Stimulated activated CD4-positive, alpha-beta T cell treated with anti-CD3 and anti-CD28 coated beads, Interleukin-15, amount 100 ng/mL, for 24 hours (primary cell): ENCODE measurements at regions not wholly inside any gene's neighbourhood (a gene's known extent, or its start where the extent isn't known, plus 50 kb on each side); places are given as distances from the start of the nearest gene placed in this dataset.

ENCODE experiments used
- DNase-seq: peaks from one replicate; pipeline ENCODE4 v3.0.0-alpha.2; 2020

DNA sequence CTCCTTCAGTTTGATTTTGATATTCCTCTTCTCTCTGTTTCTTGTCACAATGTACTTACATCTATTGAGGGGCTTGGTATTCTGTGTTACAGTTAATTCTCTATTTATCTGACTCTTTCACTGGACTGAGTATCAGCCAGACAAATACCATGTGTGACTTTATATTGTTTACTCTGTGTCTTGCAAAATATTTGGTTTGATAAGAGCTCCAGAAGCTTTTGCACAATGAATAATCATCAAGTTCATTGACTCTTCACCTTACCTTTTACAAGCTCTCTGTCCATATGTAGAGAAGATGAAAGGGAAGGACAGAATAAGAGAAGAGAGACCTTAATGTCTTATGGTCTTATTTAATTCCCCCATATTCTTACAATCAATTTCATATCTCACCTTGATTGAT lies 877.7 kb upstream of the CDH8 start:
- DNase-seq = no peak

DNA sequence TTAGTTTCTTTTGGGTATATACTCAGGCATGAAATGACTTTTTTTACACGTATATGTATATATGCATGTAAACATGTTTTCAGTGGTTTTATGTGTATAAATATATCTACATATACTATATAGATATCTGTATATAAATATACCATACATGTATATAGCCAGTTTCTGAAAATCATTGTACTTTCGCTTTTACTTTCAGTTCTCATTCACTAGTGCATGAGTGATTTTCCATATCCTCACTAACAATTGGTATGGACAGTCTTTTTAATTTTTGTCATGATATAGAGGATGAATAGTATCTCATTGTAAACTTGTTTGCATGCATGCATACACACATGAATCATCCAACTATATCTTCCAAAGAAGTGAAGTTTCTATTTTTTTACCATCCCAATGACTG lies 877.1 kb upstream of the CDH8 start:
- no peak for DNase-seq

DNA sequence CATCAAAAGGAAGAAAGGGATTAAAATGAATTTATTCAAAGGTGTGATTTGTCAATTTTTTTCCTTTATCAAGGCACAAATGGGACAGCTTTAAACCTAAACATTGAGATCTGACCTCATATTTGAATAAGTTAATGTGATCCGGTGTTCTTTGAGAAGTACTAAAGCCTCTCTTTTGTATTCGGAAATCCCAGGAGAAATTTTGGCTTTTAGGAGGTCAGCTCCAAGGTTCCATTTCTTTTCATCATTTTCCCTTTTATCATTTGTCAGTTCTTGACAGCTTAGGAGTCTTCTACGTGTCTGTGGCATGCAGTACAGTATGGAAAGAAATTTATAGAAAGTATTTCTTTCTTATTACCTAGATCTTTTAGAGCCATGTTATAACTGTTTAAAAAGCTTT lies 873.4 kb upstream of the CDH8 start:
- DNase-seq = no peak

DNA sequence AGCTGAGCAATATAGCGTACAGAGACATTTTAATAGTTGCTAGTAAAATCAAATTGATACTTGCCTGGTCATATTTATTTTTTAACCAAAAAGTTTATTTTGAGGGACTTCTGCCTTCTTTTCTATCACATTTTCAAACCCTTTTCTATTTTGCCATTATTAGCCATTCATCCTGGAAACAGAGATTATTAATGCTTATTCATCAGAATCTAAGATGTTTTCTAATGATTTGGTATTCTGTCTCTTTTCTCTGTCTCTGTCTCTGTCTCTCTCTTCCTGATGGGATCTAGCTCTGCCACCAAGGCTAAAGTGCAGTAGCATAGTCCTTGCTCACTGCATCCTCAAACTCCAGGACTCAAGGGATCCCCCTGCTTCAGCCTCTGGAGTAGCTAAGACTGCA lies 871.3 kb upstream of the CDH8 start:
- no peak for DNase-seq

DNA sequence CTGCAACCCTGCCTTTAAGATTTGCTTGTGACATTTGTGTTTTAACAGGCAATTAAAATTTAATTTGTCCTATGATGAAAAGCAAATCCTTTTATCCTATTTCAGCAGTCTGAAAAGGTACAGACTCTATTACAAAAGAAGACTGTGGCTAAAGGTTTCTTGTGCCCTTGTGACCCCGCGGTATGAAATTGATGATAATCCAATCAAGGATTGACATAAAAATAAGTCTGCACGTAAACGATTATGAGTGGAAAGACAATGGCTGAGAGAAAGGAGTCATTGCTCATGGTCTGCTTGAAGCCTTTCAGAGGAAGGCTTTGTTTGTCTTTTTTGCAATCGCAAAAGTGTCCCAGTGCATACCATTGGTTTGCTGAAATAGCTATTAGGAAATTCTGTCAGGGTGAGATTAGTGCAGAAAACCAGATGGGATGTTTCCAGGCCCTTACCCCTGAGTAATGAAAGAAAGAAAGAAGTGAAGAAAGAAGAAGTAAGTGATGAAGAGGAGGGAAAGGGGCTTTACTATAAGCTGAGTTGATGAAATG lies 867.8 kb upstream of the CDH8 start:
- DNase-seq = no peak

DNA sequence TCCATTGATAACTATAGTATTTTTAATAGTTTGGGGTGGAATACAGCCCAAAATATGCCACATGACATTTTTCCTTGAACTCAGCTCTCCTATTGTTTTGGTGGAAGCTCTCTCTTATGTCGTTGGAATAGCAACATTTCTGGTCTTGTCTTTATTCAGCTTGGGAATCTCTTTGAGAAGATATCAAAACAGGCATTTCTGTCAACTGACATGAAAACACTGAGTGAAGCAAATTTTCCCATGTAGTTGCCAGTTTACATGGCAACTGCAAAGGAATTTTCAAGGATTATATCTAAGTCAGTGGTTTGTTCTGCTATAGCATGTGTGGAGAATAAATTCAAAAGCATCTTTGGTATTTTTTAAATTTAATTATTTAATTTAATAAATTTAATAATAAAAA lies 863.5 kb upstream of the CDH8 start:
- no peak for DNase-seq

DNA sequence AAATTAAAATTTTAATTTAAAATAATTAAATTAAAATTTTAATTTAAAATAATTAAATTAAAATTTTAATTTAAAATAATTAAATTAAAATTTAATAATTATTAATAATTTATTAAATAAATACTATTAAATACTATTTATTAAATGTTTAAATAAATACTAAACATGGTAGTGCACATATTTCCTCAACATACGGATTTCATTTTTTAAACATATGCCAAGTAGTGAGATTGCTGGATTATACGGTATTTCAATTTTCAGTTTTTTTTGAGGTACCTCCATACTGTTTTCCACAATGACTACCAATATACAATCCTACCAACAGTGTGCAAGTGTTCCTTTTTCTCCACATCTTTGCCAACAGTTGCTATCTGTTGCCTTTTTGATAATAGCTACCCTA lies 852.9 kb upstream of the CDH8 start:
- no peak for DNase-seq

DNA sequence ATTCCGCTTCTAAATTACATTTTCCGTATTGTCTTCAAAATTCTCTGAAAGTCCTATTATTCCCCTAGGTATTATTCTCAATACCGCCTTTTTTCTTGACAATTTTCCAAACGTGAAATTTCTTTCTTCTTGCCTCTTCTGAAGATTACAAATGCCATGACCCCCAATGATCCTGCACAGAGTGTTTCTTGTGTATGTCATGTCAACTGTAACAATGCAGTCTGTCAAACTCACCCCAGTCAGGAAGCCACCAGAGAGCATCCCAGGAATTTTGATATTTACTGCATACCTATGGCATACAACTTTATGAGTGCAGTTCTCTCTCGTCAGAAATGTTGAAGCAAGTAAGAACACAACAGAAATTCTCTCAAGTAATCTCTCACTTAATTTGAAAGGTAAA lies 847.3 kb upstream of the CDH8 start:
- no peak for DNase-seq

DNA sequence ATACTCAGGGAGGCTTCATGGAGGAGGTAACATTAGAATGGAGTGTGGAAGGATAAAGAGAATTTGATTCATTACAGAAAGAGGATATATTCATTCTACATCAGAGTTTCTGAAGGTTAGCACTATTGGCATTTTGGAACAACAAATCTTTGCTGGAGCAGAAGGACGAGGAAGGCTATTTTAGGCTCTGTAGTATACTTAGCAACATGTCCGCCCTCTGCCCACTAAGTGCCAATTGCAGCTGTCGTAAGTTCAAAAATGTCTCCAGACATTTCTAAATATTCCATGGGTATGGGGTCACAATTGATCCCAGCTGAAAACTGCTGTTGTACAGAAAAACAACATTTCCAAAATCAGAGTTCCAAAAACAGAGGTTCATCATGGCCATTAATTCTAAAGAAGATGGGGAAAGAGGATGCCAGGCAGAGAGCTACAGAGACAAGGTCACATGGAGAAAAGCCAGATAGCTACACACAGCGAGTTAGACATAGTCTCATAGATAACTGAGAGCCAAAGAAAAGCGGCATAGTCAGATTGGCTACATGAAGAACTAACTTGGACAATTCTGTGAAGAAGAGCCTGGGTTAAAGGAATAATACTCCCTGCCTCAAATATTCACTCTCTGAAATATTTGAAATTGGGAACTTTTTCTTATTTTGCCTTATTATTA lies 846.4 kb upstream of the CDH8 start:
- DNase-seq = no peak

DNA sequence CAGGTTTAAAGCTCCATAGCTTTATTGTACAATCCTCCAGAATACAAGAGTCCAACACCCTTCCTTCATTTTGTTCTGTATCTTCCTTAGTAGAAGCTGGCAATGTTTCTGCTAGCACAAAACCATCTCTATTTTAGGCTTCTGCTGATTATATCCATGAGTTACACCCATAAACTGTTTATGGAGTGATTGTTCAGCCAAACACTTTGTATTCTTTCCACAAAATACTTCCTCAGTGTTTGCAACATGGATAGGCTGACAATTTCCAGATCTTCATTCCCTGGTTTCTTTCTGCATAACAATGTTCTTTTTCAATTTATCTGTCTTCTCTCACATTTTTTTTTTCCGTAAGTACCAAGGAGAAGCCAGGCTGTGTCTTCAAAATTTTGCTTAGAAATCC lies 839.9 kb upstream of the CDH8 start:
- DNase-seq = no peak

DNA sequence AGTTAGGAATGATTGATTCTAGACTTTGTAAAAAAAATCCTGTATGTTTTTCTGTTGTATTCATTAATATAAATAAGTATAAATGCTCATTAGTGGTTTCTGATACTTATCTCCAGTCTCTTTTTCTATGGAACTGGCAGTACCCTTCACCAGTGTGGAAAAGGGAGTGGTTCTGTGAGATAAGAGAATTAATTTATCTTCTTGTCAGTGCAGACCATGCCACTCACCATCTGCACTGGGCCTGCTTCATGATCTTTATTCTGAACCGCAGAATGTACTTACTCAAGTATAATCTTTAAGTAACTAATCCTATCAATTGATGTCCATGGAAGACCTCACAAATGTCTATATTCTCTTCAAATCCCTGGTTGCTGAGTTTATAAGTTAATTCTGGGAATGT lies 836.1 kb upstream of the CDH8 start:
- DNase-seq = no peak

DNA sequence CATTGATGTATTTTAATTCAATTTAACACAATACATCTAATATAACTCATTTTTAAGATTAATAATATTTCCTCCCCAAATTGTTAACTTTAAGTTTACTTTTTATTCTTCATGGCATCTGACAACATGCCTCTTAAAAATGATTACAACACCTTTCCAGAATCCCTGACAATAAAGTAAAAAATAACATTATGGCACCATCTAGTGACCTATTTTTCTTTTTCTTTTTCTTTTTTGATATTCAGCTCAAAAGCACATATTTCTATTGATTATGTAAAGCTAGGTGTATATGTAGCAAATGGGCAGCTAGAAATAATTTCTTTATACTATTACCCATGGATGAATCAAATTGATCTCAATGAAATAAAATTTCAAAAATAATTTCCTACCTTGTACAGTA lies 834.3 kb upstream of the CDH8 start:
- no peak for DNase-seq

DNA sequence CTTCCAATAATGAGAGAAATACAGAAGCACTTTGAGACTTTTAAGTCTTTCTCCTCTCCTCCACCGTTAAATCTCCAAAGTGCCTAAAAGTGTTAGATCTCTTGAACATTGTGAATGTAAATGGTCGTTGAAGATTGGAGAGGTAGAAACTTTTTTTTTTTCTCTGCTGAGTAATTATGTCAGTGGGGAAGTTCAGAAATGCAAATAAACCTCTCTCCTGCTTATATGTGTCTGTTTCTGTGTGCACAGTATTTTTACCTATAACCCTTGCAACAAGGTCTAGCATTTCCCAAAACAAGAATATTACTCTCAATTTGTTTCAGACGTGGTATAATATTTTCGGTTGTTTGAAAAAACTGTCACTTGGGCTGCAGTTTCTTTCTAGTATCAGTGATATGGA lies 833.6 kb upstream of the CDH8 start:
- DNase-seq = no peak

DNA sequence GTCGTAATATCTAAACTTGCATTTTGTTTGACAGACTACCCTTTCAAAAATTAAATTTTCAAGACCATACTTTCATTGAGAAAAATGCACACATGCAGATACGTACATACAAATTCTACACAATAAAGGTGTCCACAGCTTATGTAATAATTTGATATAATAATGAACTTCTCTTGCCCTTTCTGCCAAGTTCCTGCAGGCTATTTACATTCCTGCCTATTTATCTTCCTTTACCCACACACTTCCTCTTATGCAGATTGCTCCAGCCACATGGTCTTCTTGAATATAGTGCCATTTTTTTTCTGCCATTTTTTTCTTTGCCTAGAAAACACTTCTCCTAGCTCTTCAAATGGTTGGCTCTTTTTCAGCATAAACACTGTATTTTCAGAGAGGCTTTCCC lies 826.9 kb upstream of the CDH8 start:
- DNase-seq = no peak

DNA sequence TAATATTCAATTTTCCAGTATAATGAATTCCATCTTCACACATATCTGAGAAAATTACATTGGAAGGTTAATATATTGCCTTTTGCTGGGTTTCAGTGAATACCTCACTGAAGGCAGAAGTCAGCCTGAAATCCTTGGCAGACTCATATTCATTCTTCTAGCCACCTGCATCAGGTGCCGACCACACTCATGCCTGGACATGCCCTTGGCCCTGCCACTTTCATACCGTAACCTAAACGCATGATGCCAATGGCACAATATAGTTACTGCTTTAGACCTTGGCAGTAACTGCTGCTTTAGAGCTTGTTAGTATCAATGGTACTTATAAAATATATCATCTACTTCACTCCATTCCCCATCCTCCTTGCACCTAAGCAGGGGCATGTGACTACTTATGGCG lies 817.6 kb upstream of the CDH8 start:
- no peak for DNase-seq

DNA sequence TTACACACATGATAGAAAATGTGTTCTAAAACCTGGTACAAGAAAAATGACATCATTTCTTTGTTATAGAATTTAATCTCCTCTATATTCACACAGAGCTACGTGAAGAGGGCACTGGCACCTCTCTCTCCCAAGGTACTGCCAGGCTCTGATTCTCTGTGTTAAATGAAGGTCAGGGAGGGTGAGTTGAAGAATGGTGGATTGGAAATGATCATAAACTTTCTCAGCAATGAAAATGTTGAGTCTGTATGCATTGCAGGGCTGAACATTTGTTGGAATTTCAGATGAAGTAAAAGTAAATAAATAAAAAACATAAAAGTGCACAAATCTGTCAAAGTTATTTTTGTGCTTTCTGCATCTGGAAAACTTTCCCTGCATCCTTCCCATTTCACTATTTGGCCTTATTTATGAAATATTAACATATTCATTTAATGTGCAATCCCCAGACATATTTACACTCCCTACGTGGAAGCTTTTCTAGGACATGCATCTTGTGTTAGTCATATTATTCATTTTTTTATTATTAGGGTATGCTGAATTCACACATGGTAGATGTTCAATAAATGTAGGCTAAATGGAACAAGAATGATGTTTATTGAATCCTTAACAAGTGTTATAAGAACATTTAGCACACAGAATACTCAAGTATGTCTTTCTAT lies 810.3 kb upstream of the CDH8 start:
- DNase-seq = no peak

DNA sequence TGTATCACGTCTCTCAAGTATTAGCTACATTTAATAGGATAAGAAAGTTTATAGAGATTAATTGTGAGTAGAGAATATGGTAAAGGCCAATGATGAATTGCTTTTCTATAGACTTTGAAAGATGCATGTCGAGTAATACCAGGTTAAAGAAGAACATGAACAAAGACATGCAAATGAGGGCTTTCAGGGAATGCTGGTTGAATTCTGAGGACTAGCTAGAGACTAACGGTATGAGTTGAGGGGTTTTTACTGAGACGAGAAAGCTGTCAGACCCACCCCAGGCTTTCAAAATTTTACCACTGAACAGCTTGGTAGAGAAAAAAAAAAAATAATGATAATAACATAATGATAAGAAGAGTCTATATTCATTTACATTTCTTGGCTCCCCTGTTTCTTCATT lies 796.0 kb upstream of the CDH8 start:
- DNase-seq = no peak

DNA sequence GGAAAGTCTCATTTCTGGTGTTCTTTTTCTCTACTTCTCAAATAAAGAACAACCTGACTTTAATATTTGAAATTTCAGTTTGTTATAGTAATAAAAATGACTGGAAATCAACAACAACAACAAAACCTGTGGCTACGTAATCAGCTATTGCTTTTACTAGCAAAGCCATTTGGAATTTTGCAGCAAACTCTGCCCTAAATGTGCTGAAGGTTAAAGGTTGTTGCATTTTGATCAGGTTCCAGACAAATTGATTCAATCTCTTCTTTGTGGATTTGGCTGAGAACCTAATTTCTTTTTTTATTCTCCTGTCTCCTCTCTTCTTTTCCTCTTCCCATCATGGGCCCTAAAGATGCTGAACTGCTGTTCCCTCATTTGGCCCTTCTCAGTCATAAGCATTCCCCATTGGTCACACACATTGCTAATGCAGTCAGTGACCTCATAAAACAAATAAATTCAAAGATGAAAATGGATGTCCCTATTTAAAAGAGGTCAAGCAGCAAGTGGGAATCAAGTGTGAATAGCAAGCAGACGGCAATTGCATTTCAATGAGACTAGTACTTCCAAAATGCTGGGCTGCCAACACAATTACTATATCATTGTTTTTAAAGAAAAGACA lies 795.1 kb upstream of the CDH8 start:
- DNase-seq = no peak

DNA sequence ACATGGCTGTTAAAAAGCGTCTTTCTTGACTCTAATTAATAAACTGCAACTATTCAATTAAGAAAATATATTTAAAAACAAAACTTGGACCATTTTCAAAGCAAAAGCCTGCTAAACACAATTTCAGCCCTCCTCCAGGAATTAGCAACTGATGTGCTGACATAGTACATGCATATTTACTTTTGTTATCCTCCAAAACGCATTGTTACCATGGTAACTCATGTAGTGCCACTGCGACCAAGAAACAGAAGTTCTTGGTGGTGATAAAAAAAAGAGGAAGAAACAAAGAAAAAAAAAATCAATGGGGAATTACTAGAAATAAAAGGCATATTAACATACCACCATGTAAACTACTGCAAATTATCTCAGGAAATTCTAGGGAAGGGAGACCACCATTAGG lies 793.4 kb upstream of the CDH8 start:
- no peak for DNase-seq

DNA sequence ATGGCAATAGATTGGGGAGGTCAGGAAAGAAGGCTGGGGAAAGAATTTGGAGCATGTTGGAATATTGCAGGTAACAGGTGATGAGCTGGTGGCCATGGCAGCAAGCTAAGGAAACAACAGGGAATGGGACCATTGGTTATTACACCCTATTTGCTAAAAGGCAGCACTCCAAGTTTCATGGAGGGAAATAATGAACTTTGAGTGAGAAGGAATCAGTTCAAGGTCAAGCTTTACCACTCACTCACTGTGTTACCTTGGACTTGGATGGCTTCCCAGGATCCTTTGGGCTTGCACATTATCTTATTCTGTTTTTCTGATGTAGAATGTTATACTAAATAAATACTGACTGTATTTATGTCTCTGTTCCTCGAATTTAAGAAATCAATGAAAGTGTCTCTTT lies 792.8 kb upstream of the CDH8 start:
- DNase-seq = no peak

DNA sequence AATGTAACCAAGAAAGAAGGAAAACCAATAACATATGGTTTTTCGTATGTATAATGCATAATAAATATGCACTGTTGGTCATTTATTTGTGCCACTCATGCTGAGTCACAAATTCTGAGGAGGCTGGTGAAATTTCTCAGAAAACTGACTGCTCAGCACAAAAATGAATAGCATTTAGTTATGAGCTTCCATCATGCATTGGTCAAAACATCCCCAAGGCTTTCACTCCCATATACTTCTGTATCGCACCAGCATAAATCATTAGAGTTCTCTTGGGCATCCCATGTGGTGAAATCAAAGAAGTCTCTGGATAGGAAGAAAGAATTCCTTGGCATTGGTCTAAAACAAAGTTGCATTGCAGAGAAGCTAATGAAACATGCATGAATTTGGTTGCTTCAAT lies 785.6 kb upstream of the CDH8 start:
- no peak for DNase-seq

DNA sequence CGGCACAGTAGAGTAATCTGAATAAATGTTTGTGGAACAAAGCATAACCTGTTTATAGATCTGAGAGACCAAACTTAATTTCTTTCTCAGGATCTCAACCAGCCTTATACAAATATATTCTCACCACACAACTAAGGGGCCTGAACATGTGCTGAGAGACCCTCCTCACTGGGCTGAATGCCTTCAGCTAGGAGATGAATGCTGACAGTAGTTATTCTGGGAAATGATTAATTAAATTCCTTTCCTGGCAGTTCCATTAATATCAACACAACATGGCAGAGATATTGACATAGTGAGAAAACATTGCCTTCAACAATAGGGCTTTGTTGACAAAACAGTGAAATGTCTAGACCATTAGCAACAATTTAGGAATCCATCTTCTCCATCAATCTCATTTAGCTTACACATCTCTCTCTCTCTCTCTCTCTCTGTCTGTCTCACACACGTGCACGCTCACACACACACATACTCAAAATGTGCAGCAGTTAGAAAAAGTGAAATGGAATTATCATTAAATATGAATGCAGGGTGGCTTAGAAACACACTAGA lies 780.8 kb upstream of the CDH8 start:
- DNase-seq = no peak

DNA sequence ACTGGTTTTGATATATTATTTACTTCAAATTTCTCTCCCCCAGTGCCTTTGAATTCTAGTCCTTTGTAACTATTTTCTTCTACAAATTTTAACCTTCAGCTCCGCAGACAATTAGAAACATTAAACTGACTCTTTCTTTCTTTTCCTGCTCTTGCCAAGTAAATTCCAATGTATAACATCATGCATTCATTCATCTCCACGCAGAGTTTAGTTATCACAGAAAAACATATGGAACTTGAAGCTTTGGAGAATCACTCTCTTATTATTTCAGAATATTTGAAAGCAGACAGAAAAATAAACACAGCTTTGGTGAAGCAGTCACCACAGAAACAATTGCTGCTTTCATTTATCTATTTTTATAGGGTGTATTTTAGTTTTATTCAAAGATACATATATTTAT lies 778.7 kb upstream of the CDH8 start:
- no peak for DNase-seq

DNA sequence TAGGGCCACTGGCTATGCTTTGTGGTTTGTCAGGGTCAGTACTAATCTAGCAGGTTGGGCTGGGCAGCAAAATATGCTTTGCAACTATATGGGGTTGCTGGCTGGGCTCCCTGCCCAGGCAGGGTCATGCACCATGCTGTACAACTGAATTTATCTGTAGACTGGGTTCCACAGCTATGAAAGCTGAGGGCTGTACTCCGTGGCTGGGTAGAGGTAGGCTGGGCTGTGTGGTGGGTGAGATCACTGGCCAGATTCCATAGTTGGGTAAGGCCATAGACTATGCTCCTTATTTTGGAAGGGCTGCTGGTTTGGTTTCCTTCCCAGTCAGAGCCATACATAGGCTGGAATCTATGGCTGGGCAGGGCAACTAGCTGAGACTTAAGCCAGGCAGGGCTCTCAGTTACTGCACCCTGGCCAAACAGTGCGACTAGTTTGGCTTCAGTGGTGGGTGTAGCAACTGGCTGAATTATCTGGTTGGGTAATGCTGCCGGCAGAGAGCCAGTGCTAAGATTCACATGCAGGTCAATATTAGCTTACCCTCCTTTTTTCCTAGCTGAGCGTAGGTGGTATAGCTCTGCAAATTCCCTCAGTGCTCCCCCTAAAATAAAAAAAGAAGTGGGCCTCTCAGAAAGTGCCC lies 769.1 kb upstream of the CDH8 start:
- no peak for DNase-seq
